HG02763 (cell line): ENCODE measurements at regions not wholly inside any gene's neighbourhood (a gene's known extent, or its start where the extent isn't known, plus 50 kb on each side); places are given as distances from the start of the nearest gene placed in this dataset.
A peak's percentile ranks its signal among the peaks of the same experiment; 100 is the strongest.
"Not testable (repeated sequence)": the region's sequence is repeated elsewhere in the genome, so short reads cannot be mapped to it uniquely, and the experiment has no call there.

Experiments used
- ATAC-seq: cut with Tn5 transposase; IDR thresholded peaks from one replicate; pipeline ENCODE4 v1.9.1; 2021; ENCODE audit warnings: mild to moderate bottlenecking, moderate library complexity; ENCODE audit not compliant: unreplicated experiment

- not testable (repeated sequence) for ATAC-seq
These were observed 252.1 kb upstream of the POT1 start for GRCh38 chr7:125181569-125182267.

DNA sequence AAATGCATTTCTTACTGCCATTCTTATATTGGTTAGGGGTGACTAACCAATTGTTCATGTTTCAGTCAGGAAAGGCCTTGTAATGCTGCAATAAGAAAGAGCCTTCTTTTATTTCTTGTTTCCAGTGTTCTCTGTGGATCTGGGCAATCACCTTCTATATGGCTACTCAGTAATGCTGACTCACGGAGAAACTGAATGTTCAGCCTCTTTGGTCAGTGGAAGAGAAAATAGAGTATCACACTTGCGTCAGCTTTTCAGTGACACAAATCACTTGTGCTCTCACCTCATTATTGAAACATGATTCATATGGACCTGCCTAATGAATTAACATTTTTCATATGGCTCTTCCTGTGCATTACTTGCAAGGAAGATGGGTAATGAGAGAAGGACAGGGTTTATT is 243.9 kb upstream of the POT1 start:
- ATAC-seq, result no peak

DNA sequence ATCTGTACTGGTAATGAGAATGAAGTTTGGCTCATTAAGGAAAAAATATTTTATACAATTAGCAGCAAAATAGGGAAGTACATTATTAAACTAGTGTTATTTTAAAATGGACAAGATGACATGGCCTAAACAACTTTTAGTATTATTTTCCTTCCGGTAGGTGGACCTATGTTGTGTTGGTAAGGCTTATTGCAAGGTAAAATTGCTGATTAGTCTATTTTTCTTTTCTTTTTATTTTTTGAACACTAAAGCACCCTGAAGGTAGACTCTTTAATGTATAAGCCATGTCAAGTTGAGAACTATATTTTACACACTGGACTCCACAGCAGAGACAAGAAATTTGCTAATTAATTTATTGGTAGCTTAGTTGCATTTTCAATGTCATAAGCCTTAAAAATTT is 239.5 kb upstream of the POT1 start:
- no peak for ATAC-seq

DNA sequence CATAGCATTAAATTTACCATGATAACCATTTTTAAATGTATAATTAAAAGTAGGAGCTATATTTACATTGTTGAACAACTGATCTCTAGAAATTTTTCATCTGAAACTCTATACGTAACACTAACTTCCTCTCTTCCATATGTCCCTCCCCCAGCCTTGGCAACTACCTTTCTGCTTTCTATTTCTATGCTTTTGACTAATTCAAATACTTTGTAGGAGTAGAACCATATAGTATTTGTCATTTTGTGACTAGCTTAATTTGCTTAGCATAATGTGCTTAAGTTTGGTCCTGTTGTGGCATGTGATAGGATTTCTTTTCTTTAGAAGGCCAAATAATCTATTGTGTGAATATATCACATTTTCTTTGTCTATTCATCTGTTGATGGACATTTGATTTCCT is 225.3 kb upstream of the POT1 start:
- ATAC-seq, result no peak

DNA sequence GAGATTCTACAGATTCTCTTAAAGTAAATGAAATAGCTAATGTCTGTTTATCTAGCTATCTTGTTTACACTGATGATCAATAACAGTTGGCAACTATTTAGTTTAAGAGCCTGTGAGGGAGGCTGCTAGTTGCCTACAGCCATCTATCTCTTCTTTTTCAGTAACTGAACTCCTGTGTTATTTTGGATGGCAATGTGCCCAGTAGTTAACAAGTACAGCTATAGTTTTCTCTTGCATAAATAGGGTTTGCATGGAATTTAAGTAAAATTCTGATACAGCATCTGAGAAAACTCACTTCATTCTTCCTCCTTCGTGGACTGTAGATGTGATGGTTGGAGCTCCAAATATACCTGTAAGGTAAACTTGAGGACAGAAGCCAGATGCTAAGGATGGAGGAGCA is 219.5 kb upstream of the POT1 start:
- no peak for ATAC-seq

- no peak for ATAC-seq
These were observed 217.4 kb upstream of the POT1 start for GRCh38 chr7:125147047-125147446.

GRCh38 chr7:125136755-125137532 is 207.3 kb upstream of the POT1 start:
- ATAC-seq, result no peak

DNA sequence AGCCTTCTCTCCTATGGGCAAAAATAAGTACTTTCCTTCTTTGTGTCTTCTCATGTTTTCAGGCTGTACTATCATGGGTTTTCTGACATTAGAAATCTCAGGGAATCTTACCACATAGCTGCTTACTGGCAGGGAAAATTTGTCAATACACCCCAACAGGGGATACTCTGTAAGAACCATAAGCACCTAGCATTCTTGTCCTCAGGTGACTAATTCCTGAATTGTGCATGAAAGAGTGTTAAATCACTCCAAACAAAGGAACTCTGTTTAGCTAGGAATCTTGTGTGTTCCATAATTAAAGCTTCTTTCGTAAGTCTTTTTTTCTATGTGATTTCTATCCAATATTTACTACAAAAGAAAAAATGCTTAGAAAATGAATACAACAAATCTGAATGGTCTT is 206.7 kb upstream of the POT1 start:
- ATAC-seq, result no peak

DNA sequence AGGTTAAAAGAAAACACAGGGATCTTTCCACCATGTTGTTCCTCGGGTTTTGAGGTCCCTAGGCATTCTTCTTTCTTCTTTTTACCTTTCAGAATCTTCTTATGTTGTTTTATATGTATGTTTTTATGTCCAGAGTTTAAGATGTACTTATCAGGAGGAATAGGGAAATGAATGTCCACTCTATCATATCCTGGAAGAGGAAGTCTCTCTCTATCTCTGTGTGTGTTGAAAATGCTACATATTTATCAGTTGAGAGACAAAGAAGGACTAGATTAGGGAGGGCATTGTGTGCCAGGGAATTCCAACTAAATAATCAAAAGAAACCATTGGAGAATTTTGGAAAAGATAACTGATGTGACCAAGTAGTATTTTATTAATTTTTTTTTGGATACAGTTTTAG is 200.5 kb upstream of the POT1 start:
- ATAC-seq, result no peak

- ATAC-seq, result no peak
These were observed 197.7 kb upstream of the POT1 start for GRCh38 chr7:125127304-125127703.

DNA sequence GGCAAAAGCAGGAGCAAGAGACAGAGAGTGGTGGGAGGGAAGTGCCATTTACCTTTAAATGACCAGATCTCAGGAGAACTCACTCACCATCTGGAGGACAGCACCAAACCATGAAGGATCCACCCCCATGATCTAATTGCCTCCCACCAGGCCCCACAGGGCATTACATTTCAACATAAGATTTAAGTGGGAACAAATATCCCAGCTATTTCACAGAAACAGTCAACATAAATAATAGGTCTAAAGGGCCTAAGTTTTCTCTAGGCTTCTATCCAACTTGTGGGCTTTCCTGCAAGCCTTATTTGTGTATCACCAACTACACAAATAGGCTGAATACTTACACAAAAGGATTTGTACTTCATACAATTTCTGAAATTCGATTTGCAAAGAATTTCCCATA is 196.8 kb upstream of the POT1 start:
- no peak for ATAC-seq

DNA sequence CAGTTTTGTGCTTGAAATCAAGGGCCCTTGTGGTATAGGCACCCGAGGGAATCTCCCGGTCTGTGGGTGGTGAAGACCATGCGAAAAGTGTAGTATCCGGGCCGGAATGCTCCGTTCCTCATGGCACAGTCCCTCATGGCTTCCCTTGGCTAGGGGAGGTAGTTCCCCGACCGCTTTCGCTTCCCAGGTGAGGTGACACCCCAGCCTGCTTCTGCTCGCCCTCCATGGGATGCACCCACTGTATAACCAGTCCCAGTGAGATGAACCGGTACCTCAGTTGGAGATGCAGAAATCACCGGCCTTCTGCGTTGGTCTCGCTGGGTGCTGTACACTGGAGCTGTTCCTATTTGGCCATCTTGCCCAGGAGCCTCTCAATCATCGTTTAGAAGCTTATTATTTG is 195.7 kb upstream of the POT1 start:
- no peak for ATAC-seq

- no peak for ATAC-seq
These were observed 192.5 kb upstream of the POT1 start for GRCh38 chr7:125122173-125122572.

GRCh38 chr7:125119559-125120115 is 190.0 kb upstream of the POT1 start:
- ATAC-seq, result no peak

DNA sequence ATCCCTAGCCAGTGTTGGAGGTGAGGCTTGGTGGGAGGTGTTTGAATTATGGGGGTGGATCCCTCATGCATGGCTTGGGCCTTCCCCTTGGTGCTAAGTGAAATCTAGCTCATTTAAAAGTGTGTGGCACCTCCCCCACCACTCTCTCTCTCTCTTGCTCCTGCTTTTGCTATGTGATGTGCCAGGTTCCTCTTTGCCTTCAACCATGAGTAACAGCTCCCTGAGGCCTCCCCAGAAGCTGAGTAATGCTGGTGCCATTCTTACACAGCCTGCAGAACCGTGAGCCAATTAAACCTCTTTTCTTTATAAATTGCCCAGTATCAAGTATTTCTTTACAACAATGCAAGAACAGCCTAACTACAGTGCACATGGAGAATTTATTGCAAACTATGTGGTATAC is 188.8 kb upstream of the POT1 start:
- no peak for ATAC-seq

- ATAC-seq, result no peak
These were observed 183.2 kb upstream of the POT1 start for GRCh38 chr7:125112850-125113249.

DNA sequence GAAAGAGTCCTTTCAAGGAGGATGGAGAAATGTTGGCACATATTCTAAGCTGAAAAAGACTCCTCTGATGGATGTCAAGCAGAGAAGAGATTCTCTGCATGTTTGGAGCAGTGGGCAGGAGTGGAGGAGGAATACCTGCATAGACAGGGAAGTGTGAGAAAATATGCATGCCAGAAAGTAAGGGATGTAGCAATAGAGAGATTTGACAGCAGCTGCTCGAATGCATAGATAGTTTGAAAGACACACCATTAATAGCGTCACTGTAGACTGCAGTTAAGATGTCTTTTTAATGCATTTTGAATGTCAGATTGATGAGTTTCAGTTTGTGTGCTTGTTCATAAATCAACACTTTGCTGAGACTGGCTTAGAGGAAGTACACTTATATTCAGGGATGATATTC is 169.9 kb upstream of the POT1 start:
- no peak for ATAC-seq

GRCh38 chr7:125098377-125098970 is 168.8 kb upstream of the POT1 start:
- ATAC-seq, result peak; percentile 77

GRCh38 chr7:125090596-125090995 is 161.0 kb upstream of the POT1 start:
- ATAC-seq, result no peak

- ATAC-seq, result no peak
These were observed 159.5 kb upstream of the POT1 start for GRCh38 chr7:125089171-125089570.

- ATAC-seq, result no peak
These were observed 158.9 kb upstream of the POT1 start for GRCh38 chr7:125088555-125088954.

- no peak for ATAC-seq
These were observed 155.5 kb upstream of the POT1 start for GRCh38 chr7:125085084-125085483.
